Peyer's patch (tissue), 4 donors: ENCODE measurements at regions not wholly inside any gene's neighbourhood (a gene's known extent, or its start where the extent isn't known, plus 50 kb on each side); places are given as distances from the start of the nearest gene placed in this dataset.

ENCODE experiments used
- CTCF ChIP-seq, 6 experiments: fragments of 450-650 bp in 4 of 6; fragments of 200-600 bp in 2 of 6; sonication (generic) in 1 of 6; IDR thresholded peaks; one replicate each; pipeline ENCODE4 v1.5.1; 2017 to 2019; ENCODE audit warnings: antibody characterized with exemption in 6 of 6, mild to moderate bottlenecking in 3 of 6, moderate library complexity in 1 of 6
- POLR2A ChIP-seq, 2 donors: fragments of 450-650 bp; IDR thresholded peaks; one replicate each; pipeline ENCODE4 v1.5.1; 2017; ENCODE audit warnings: antibody characterized with exemption in 2 of 2, mild to moderate bottlenecking in 2 of 2, moderate library complexity in 2 of 2

- TF ChIP-seq CTCF (IDR thresholded peaks at IDR 0.05) (no peak), POLR2A (IDR thresholded peaks at IDR 0.05) (no peak)
These were observed 410.2 kb upstream of the IRX2 start for GRCh38 chr5:3161672-3162071.
